Skin of body (tissue), 1 donor: ENCODE measurements at regions not wholly inside any gene's neighbourhood (a gene's known extent, or its start where the extent isn't known, plus 50 kb on each side); places are given as distances from the start of the nearest gene placed in this dataset.

Source experiments
- DNase-seq: peaks from one replicate; lab custom pipeline; 2025; lab: John Stamatoyannopoulos, UW

DNA sequence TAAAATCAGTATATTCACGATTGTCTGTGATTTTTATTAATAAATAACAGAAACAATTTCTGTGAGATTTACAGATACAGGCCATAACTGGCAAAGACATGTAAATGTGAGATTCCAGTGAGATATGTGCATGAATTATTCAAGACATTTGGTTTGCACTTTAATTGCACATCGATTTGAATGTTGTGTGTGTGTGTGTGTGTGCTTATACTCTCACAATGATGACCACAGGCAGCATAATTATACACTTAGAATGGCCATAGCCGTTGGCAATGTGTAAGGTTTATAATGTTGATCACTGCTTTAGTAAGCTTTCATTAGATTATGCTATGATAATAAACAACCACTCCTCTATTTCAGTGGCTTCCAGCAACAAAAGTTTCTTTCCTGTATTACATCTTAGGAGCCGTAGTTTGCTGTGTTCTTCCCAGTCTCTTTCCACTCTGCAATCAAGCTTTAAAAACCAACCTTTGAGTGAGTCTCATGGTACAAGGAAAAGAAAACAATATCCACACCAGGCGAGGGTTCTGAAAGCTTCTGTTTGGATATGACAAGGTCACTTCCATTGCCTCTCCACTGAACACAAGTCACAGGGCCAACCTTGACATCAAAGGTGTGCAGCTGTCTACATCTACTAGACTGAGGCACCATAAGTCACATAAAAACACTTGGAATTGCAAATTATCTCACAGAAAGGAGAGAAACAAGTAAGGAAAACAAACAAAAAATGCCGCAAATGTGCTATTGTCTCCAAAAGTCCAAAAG, 897.7 kb downstream of the RAB28 start:
- DNase-seq, result no peak

- no peak for DNase-seq
Observed at GRCh38 chr4:12584116-12584875, 899.8 kb downstream of the RAB28 start.

DNA sequence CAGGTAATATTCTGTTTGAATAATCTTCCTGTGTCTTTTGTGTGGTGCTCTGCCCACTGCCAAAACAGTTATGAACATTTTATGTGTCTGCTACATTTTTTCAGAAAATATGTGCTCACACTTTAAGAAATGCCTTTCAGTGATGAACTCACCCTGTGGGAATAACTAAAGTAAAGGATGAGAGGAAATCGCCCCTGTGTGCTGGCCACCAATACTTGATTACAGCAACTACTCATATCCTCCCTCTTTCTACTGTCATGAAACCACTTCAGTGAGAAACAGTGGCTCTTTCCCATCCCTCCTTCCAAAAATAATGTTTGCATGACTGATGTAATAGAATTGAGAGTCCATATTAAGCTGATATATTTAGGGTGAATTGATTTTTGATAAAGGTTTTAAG, 900.9 kb downstream of the RAB28 start:
- DNase-seq, result no peak

DNA sequence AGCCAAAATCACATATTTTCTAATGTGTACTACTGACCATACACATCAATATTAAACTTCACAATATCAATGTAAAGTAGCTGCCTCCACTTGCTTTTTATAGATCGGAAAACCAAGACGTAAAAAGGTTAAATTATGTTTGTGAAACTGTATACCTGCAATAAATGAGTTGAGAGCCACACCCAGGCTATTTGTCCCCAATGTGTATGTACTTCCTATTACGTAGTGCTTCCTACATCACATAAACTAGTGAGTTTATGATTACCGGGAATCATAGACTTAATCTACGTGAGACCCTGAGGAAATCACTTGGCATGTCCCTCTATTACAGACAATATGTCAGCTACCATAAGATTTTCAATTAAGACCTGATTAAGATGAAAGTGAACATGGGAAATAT, 903.4 kb downstream of the RAB28 start:
- no peak for DNase-seq

DNA sequence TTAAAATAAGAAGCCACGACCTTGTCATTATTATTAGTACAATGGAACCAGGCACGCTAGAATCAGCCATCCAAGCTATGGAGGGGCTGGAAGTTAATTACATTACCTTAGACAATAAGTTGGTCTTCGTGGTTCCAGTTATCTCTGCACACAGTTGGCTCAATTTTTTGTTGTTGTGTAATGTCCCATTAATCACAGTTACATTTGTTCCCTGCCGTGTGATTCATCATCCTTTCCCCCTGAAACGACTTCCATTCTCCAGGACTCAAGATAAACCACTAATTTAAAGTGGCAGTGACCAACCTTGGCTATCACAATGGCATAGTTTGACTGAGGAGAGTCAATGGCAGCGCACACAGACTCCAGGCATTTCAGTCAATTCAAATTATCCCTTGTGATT, 905.0 kb downstream of the RAB28 start:
- DNase-seq, result no peak

- DNase-seq, result no peak
Observed at GRCh38 chr4:12576409-12576808, 907.7 kb downstream of the RAB28 start.

- no peak for DNase-seq
Observed at GRCh38 chr4:12573716-12574115, 910.4 kb downstream of the RAB28 start.

DNA sequence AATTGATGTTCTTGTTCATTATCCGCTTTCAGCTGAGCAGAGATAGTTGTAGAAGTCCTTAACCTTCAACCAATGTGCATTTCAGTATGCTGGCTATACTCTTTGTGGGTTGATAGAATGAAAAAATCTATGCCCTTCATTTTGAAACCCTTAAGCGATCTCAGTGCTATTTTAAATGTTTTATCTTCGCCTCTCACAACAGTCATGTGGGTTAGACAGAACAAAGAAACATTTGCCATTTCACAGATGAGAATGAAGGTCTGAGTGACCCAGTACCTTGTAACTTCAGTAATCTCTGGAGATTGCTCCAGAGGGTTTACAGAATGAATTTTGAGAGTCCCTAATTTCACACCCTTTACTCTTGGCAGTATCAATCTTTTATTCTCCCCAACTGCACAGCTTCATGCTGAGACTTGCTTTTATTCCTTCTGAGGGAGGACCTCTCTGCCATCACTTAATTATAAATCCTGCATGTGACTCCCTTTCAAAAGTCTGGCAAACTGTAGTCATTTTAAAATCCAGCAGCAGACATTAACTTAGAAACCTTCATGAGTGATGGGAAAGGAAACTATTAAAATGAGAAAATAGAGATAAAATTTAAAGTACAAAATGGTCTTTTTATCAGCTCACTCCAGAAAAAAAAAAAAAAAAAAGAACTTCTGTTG, 921.5 kb downstream of the RAB28 start:
- DNase-seq, result no peak

GRCh38 chr4:12562021-12562420, 922.1 kb downstream of the RAB28 start:
- DNase-seq, result no peak

GRCh38 chr4:12555011-12555410, 929.1 kb downstream of the RAB28 start:
- DNase-seq, result no peak

- DNase-seq, result no peak
Observed at GRCh38 chr4:12548678-12549077, 935.5 kb downstream of the RAB28 start.

DNA sequence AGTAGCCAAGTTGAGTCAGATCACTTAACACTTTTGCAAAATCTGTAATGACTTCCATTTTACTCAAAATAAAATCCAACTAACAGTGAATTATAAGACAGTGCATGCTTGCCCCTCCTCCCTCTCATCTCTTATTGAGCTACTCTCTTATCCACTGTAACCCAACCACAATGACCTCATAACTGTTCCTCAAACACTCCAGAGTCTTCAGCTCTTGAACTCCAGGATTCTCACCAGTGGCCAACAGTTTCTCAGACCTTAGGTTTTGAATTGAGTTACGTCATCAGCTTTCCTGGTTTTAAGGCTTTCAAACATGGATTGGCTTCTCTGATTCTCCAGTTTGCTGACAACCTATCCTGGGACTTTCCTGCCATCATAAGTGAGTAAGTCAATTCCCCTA, 938.3 kb downstream of the RAB28 start:
- DNase-seq, result no peak

DNA sequence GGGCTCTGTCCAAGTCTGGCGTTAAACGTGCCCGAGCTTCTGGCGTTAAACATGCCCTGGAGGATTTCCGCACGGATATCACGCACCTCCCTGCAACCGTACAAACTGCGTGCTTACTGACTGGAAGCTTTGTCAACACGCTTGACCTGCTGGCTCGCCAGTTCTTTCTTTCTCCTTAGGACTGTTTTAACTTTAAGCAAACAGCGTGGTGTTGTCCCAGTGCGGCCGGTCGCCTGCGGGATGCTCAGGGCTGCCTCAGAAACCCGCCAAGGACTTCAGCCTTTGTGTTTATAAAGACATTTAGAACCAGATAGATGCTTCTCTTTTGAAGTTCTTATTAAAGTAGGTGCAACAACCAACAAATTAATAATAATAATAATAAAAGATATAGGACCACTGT, 946.0 kb downstream of the RAB28 start:
- no peak for DNase-seq

GRCh38 chr4:12534684-12535083, 949.5 kb downstream of the RAB28 start:
- no peak for DNase-seq

- no peak for DNase-seq
Observed at GRCh38 chr4:12519426-12519825, 964.7 kb downstream of the RAB28 start.

DNA sequence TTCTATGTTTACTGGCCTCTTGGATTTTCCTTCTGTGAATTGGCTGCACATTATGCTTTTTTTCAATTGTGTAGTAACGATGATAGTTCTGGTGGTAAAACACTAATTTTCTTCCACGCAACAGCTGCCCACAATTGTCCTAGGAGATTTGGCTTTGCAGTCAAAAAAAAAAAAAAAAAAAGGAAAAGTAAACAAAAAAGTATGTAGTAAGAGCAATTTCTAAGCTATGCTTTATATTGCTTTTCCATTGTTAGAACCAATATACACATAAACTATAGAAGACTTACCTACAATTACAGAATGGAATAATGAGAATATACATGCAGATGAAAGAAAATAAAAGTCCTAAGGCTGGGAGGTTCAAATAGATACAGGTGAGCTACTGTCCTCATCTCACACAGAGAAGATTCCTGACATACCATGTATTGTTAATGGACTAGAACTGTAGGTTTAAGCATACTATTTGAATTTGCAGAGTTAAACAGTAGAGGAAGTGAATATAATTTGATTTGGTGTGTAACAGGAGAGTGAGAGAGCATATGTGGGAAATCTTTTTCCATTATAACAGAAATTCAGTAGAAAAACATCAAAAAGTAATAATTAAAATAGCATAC, 976.2 kb downstream of the RAB28 start:
- no peak for DNase-seq

GRCh38 chr4:12500409-12500808, 983.7 kb downstream of the RAB28 start:
- DNase-seq, result no peak

GRCh38 chr4:12499693-12500092, 984.4 kb downstream of the RAB28 start:
- DNase-seq, result no peak

DNA sequence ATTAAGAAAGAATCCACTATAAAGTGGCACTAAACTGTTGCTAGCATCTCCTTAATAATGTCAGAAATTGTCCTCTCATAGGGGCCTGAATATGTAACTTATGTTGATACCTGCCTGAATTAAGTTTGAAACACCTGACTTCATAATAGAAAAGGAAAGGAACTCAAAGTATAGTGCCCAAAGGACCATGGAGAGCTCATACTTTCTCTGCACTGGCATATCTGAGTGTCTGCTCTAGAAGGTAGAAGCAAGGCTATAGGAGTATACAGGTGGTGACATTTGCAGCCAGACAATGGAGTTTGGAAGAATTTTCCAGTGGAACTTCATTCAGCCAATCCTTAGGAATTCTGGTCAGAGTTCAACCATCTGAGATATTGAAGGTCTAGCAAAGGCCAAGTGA, 988.9 kb downstream of the RAB28 start:
- DNase-seq, result no peak

GRCh38 chr4:12492730-12493393, 991.3 kb downstream of the RAB28 start:
- DNase-seq, result no peak

DNA sequence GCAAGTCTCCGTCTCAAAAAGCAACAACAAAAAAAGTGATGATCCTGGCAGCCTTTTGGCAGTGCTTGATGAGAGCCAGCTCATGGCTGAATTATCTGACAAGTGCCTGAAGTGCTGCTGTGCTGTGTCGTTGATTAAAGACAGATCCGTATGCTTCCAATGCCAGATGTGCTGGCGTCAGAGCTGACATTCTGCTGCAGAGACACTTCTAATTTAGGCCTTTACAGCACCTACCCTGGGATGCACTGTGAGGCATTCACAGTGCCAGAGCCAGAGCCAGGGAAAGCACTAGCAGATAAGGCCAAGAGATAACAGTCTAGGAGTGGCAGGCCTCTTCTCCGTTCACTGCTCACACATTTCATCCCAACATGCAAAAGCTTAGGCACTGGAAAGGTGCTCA, 995.5 kb downstream of the RAB28 start:
- peak; percentile 25 for DNase-seq

GRCh38 chr4:12487000-12487399, 997.1 kb downstream of the RAB28 start:
- no peak for DNase-seq
